H1 (cell line): ENCODE measurements at regions not wholly inside any gene's neighbourhood (a gene's known extent, or its start where the extent isn't known, plus 50 kb on each side); places are given as distances from the start of the nearest gene placed in this dataset.

Experiments used
- CREB1 ChIP-seq: IDR thresholded peaks from 2 replicates; pipeline ENCODE4 v1.6.1; 2012; ENCODE audit warnings: inconsistent platforms
- NANOG ChIP-seq: IDR thresholded peaks from 2 replicates; pipeline ENCODE4 v1.6.1; 2011; ENCODE audit warnings: low read length, low read depth, mild to moderate bottlenecking, inconsistent platforms; ENCODE audit not compliant: insufficient read depth, poor library complexity, severe bottlenecking
- POLR2A ChIP-seq, 2 experiments: IDR thresholded peaks; 1 replicate in 1 of 2; 2 replicates in 1 of 2; pipeline ENCODE4 v1.6.1; 2011; ENCODE audit warnings: low read depth in 2 of 2, low read length in 2 of 2, mild to moderate bottlenecking in 2 of 2; ENCODE audit errors: control extremely low read depth in 1 of 2
- SIRT6 ChIP-seq: IDR thresholded peaks from one replicate; pipeline ENCODE4 v1.7.1; 2012; ENCODE audit warnings: low read length, inconsistent platforms
- SIX5 ChIP-seq: IDR thresholded peaks from 2 replicates; pipeline ENCODE4 v1.6.1; 2011; ENCODE audit warnings: mild to moderate bottlenecking, low read depth, low read length
- SRF ChIP-seq: IDR thresholded peaks from 2 replicates; pipeline ENCODE4 v1.6.1; 2011; ENCODE audit warnings: mild to moderate bottlenecking, low read depth, low read length, moderate library complexity

DNA sequence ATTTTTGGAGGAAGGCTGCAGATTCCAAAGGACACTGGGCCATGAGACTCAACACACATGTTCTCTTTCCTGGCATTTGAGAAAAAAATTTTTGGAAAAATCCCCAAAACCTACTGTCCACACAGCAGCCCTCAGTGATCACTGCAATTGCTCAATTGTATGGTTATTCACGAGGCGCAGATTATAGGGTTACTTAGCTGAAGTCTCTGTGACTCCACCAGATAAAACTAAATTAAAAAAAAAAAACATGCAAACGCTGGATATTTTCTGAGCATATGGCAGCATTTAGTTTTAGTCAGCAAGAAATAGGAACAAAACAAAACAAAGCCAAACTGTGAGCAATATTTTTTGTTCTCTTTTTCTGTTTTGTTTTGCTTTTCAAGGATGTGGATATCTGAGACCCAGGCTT, 83.8 kb upstream of the FAM20A start (continued):
- TF ChIP-seq SRF: no peak
- TF ChIP-seq SIRT6: no peak
- no peak for TF ChIP-seq SIX5
- no peak for TF ChIP-seq NANOG
- no peak for TF ChIP-seq CREB1
- TF ChIP-seq POLR2A (IDR thresholded peaks at IDR 0.05; ENCODE audit: control extremely low read depth in 1 of 2, low read depth in 2 of 2, low read length in 2 of 2): no peak
